Fibroblast of villous mesenchyme (primary cell): ENCODE measurements at regions not wholly inside any gene's neighbourhood (a gene's known extent, or its start where the extent isn't known, plus 50 kb on each side); places are given as distances from the start of the nearest gene placed in this dataset.
"Not testable (repeated sequence)": the region's sequence is repeated elsewhere in the genome, so short reads cannot be mapped to it uniquely, and the experiment has no call there.

ENCODE experiments used
- DNase-seq: peaks from one replicate; pipeline ENCODE4 v3.0.0-alpha.2; 2010; ENCODE audit warnings: low read depth
- H3K4me3 ChIP-seq: 2 replicates; pipeline ENCODE4 v1.5.1; 2011; ENCODE audit warnings: low read depth, mild to moderate bottlenecking, low read length
- TF ChIP-seq, protein P1 (sequence below): IDR thresholded peaks from 2 replicates; pipeline ENCODE4 v1.5.1; 2012; ENCODE audit warnings: low read depth, mild to moderate bottlenecking, low read length; ENCODE audit not compliant: insufficient read depth

DNA sequence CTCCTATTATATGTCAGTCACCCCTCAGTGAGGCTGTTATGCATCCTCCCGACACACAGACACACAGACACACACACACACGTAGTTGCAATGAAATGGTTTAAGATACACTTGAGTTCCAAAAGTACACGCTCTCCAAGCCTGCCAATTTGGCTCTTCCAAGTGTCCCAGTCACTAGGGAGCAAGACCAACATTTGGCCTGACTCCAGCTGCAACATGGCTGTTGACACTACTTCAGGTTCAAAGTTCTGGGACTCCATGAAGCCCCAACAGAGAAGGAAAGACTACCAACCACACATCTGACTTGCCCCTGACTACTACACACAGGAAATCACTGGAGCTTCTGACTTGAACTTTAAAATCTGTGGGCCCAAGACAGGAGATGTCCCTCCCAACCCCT lies 128.1 kb upstream of the KCNJ18 start:
- DNase-seq = no peak
- H3K4me3 ChIP-seq = no peak overlapping the region

DNA sequence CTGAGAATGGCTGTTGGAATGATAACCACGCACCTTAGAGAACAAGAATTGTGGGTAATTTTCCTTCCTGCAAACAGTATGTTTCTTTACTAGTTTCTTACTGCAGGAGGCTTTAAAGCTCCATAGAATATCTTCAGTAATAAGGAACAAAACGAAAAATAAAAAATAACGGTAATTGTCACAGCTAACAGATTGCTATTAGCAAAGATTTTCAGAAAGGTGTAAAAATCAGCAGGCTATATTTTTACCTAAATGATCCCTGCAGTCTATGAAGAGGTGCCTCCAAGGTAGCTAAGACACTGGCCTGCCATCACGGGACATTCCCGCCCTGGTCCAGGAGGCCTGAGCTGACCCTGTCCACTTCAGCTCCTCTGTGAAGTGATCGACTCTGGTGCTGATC lies 127.6 kb upstream of the KCNJ18 start:
- DNase-seq = not testable (repeated sequence)

More for the DNA sequence above, 128.1 kb upstream of the KCNJ18 start:
- TF ChIP-seq, protein P1, sequence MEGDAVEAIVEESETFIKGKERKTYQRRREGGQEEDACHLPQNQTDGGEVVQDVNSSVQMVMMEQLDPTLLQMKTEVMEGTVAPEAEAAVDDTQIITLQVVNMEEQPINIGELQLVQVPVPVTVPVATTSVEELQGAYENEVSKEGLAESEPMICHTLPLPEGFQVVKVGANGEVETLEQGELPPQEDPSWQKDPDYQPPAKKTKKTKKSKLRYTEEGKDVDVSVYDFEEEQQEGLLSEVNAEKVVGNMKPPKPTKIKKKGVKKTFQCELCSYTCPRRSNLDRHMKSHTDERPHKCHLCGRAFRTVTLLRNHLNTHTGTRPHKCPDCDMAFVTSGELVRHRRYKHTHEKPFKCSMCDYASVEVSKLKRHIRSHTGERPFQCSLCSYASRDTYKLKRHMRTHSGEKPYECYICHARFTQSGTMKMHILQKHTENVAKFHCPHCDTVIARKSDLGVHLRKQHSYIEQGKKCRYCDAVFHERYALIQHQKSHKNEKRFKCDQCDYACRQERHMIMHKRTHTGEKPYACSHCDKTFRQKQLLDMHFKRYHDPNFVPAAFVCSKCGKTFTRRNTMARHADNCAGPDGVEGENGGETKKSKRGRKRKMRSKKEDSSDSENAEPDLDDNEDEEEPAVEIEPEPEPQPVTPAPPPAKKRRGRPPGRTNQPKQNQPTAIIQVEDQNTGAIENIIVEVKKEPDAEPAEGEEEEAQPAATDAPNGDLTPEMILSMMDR = no peak

DNA sequence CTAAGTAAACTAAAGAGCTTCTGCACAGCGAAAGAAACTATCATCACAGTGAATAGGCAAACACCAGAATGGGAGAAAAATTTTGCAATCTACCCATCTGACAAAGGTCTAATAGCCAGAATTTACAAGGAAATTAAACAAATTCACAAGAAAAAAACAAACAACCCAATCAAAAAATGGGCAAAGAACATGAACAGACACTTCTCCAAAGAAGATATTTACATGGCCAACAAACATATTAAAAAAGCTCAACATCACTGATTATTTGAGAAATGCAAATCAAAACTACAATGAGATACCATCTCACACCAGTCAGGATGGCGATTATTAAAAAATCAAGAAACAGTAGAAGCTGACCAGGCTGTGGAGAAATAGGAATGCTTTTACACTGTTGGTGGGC lies 121.9 kb upstream of the KCNJ18 start:
- DNase-seq, H3K4me3 ChIP-seq: not testable (repeated sequence)

More for the DNA sequence above, 127.6 kb upstream of the KCNJ18 start:
- not testable (repeated sequence) for H3K4me3 ChIP-seq

DNA sequence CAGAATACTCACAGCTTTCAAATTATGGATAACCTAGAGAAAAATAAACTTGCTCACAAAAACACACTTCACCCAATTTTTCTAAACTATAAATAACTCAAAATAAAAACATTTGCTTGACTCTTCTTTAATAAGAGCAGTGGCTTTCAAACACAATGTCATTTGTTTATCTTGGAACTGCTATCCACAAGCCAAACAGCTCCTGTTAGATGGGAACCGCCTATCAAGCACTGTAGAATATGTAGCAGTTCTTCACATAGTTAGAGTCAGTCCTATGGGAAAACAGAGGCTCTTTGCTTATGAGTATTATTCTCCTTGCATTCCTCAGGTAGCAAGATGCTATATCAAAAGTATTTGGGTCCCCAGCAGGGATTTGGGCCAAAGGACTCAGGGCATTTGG lies 120.2 kb upstream of the KCNJ18 start:
- not testable (repeated sequence) for DNase-seq, H3K4me3 ChIP-seq

DNA sequence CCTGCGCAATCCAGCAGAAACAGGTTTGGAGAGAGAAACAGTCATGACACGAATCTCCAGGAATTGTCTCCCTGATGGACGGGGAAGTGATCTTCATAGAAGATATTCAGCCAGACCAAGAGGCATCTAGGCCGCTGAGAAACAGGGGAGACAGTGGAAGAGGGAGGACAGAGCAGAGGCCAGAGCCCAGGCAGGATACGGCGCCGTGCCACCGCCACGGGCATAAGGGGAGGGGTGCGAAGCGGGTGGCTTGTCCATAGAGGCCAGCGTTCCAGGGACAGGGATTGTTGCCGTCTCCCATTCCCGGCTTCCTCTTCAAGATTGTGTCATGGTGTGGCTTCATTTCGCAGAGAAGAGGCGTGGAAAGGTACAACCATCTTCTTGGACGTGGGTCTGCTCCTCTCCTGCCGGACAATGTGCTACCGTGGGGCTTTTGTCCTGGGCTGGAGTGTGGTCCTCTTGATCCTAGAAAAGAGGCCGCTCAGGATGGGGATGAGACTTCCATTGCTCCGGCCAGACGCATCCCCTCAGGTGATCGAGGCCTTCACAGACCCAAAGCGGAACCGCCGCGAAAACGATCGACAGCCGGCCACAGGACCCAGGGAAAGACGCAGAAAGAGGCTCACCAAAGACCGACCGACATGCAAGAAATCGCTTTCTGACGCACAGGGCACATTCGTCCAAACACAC lies 118.9 kb upstream of the KCNJ18 start:
- not testable (repeated sequence) for DNase-seq

DNA sequence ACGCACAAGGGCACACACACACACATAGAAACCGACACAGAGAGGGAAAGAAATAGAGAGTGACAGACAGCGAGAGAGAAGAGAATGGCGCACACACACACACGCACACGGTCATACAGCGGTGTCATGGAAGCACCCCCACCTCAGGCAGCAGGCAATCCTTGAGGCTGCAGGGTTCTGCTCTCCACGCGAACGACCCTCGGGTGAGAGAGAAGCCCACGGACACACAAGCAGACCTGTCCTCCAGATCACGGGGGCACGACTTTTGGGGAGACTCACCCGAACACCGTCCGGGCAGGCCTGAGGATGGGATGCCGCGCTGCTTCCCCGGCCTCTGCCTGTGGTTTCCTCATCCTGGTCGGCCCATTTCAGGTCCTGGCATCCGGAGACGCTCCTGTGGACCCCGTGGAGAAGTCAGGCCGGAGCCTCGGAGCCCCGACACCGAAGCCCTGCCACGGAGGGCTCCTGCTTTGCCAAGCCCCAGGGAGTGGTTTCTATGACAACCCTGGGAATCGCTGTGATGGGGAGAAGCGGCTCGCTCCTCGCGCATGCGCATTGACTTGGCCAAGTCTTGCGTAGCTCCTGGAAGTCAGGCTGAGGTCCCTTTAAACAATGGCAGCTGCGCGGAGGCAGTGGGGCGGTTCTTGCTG lies 118.2 kb upstream of the KCNJ18 start:
- peak overlapping the region; percentile 61 for H3K4me3 ChIP-seq
- TF ChIP-seq, protein P1 = no peak
- DNase-seq = peak; percentile 67

More for the DNA sequence above, 118.9 kb upstream of the KCNJ18 start:
- H3K4me3 ChIP-seq = peak overlapping the region; percentile 61

DNA sequence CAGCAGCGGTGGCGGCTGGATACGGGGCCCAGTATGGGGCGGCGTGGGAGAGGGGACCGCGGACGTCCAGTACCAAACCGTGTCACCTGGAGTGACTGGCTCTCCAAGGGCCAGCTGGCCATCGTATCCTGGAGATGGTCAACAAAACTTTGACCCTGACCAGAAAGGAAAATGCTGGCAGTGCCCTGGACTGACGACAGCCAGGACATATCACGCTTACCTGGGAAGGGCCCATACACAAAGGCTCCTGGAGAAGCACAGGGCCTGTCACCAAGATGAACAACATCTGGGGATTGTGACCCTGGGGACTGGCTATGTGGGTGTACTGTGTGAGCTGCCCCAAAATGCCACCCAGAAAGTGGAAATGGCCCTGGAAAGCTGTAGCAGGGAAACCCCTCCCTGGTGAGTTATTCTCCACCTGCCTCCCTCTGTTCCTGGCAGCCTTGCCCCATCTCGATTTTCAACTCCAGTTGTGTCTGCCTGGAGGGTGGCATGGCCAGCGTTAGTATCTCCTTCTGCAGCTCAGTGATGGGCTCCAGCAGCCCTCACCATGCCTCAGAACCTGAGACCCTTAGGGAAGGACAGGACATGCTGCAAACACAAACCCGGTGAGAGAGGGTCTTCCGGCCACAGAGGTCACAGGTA lies 117.6 kb upstream of the KCNJ18 start:
- DNase-seq = not testable (repeated sequence)
- peak overlapping the region; percentile 35 for H3K4me3 ChIP-seq

DNA sequence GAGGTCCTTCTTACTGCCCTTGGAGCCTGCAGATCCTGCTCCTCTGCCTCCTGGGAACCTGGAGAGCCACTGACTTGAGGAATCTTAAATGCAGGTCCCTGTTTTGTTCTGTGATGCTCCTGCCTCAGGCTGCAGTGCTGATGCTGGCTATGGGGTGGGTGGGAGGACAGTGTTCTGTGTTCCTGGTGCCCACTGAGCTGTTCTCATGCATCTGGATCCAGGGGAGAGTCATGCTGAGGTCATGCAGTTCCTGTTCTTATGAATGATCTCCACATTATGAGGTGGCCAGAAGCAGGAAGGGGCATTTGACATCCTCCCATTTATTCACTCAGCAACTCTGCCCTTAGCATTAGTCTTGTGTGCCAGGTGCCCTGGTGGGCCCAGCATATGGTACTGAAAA lies 113.5 kb upstream of the KCNJ18 start:
- not testable (repeated sequence) for DNase-seq, H3K4me3 ChIP-seq

DNA sequence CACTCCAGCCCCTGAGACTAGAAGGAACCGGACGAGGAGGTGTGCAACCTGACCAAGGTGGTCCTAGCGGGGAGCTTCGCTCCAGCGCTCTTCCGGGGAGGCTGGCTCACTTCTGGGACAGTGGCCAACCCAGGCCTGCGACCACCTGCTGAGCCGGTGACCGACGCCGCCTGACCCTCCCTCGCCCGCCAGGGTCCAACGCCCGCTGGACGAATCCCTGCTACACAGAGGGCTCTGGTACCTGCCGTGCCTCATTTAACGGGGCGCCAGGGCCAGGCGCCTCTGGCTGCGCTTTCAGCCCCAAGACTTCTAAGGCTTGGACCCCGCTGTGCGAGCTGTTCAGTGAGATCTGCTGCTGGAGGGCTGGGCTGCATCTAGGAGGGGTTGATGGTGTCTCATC lies 99.5 kb upstream of the KCNJ18 start:
- no peak overlapping the region for H3K4me3 ChIP-seq
- no peak for DNase-seq
- TF ChIP-seq, protein P1 = no peak

DNA sequence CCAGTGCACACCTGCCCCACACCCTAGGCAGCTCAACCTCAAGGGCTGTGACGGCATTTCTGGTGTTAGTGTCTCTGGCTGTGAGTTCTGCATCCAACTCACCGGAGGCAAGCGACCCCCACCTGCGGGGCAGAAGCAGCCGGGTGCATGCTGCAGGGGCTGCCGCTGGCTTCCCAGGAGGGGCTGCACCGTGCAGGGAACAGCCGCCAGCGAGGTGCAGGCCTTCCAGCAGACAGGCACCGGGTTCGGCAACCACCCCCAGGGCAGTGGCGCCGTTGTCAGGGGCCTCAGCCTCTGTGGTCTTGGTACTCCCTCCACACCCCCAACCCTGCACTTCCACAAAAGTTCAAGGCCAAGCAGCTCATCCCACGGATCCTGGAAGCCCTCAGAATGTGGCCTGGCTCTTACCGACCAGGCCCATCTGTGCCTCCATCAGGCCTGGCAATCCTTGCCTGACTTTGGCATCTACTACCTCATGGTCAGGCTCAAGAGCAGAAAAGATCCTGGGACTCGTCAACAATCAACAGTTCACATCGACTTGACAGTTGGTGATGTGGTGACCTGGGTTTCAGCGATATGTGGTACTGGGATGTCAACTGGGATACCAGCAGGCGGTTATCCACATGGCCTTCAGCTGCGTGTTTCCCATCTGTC lies 98.7 kb upstream of the KCNJ18 start:
- not testable (repeated sequence) for H3K4me3 ChIP-seq, DNase-seq
